GM12892 (cell line): ENCODE measurements at regions not wholly inside any gene's neighbourhood (a gene's known extent, or its start where the extent isn't known, plus 50 kb on each side); places are given as distances from the start of the nearest gene placed in this dataset.

ENCODE experiments used
- POLR2A ChIP-seq: IDR thresholded peaks from 2 replicates; pipeline ENCODE4 v1.6.1; 2011; ENCODE audit warnings: low read depth, low read length, control low read depth
- POLR2AphosphoS5 ChIP-seq: IDR thresholded peaks from 2 replicates; pipeline ENCODE4 v1.6.1; 2011; ENCODE audit warnings: low read depth, low read length, control low read depth

DNA sequence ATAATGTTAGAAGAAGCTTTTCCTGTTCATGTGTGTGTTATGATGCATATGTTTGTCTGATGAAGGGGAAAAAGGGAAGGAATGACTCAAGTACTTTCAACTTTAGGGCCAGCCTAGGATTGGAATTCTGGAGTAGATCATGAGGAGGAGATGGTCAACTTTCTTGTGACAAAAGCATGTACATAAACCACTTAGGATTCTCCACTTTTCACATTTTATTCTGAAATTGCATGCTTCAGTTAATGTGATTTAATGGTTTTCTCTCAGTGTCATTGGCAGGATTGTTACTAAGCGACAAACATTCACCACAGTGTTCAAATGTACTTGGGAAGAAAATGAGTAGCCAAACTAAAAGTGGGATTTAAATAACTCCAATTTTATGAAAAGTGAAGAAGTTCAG is 80.1 kb downstream of the UTRN start:
- TF ChIP-seq POLR2AphosphoS5 = no peak
- TF ChIP-seq POLR2A = no peak
